HG03064 (cell line): ENCODE measurements at regions not wholly inside any gene's neighbourhood (a gene's known extent, or its start where the extent isn't known, plus 50 kb on each side); places are given as distances from the start of the nearest gene placed in this dataset.
"Not testable (repeated sequence)": the region's sequence is repeated elsewhere in the genome, so short reads cannot be mapped to it uniquely, and the experiment has no call there.

Experiments used
- ATAC-seq: cut with Tn5 transposase; IDR thresholded peaks from one replicate; pipeline ENCODE4 v1.9.1; 2021; ENCODE audit warnings: low read depth; ENCODE audit not compliant: unreplicated experiment

DNA sequence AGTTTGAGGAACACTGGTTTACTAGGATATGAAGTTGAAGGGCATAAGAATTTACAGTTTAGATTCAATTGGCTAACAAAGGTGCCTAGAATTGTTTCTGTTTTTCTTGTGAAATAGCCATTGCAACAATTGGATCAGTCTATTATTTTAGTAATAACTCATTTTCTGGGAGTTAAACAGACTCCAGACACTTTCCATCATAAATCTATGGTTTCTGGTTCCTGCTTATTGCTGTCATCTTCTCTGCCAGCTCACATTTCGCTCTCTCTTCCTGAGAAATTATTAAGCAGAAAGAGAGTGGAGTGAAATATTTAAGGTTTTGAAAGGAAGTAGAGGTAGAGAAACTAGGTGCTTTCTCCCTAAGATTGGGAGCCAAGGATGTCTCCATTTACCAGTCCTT is 165.1 kb upstream of the PRR16 start:
- no peak for ATAC-seq

DNA sequence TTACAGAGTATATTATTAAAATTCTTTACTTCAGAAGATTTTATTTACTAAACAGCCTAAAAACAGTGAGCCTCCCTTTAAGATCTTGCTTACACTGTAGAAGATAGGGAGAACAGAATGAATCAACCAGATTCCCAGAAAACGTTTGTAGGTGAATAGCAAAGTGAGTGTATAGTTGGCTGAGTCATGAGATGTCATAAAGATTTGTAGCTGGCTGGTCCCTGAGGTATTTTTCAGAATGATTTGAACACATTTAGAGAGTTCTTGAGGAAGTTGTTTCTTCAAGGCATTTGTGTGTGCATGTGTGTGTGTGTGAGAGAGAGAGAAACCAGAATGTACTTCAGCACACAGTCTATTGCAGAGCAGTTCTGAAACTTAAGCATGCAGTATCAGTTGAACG is 159.4 kb upstream of the PRR16 start:
- no peak for ATAC-seq

DNA sequence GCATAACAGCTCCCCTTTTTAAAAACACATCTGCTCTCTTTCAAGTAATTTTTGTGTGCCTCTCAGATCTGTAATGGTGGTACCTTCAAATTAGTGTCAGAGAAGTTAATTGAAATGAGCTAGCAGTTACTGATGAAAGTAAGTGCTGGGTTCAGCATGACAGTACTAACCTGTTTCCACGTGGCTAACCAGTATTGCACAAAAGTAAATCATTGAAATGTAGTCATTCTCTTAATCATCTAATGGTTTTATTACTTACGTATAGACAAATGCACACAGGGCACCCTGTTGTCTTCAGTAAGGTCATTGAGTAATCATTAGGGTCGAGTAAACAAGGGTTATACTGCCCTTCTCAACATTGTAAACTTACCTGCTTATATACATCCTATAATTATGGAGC is 157.8 kb upstream of the PRR16 start:
- no peak for ATAC-seq

DNA sequence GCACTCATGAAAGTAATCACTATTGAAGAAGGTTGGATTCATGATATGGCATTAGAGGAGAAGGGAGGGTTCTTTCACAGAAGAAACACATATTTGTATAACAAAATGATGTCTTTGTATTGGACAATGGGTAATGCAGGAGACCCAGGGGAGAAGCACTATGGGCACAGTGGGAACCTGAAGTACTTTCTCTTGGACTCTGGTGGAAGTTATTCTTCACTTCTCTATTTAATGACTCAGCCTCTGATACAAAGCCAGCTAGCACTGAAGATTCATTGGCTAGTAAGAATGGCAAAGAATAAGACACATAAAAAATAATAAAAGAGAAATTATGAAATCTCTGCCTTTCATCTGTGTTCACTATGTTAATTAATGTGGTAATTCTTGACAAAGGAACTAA is 149.9 kb upstream of the PRR16 start:
- no peak for ATAC-seq

DNA sequence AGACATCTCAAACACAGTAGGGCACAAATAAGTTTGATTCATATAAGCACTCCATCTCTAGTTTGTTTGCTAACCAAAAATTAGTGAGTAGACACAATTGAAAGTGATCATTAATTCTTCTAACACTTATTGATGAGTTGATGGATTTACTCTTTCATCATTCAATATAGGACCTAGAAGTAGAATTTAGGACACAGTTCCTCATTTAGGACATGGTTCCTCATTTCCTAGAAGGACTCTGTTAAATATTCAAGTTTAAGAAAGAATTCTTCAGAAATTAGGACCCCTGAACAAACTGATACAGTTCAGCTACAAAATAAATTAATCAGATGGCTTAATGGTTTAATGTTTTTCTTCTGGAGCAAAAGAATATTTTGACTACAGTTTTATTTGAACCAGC is 143.5 kb upstream of the PRR16 start:
- ATAC-seq, result no peak

DNA sequence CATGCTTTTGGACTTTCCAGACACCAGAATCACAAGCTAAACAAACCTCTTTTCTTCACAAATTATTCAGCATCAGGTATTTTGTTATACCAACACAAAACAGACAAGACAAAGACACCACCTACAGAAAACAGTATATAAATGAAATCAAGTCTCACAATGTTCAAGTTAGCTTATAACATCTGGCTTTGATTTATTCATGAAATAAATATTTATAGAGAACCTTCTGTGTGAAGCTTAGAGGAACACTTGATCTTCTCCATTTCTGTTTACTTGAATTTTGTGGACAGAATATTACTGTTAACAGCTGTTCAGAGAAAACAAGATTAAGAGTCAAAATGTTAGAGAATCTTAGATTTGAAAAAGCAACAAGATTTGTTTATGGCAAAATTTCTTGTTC is 137.4 kb upstream of the PRR16 start:
- ATAC-seq, result no peak

DNA sequence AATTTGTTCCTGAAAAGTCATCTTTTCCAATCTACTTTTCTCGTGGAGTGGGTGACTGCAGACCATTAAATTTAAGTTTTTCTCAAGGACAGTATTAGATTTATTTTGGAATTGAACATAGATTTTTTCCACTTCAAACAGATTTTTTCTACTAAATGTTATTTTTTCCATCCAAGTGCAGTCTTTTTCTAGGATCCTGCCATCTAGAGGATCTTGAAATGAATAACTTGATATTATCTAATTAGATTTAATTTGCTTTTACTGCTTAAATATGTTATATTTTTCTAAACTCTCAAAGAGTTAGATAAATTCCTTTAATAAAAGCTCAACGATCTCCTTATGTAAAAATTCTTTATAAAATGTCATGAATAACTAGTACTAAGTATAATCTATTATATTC is 136.9 kb upstream of the PRR16 start:
- no peak for ATAC-seq

DNA sequence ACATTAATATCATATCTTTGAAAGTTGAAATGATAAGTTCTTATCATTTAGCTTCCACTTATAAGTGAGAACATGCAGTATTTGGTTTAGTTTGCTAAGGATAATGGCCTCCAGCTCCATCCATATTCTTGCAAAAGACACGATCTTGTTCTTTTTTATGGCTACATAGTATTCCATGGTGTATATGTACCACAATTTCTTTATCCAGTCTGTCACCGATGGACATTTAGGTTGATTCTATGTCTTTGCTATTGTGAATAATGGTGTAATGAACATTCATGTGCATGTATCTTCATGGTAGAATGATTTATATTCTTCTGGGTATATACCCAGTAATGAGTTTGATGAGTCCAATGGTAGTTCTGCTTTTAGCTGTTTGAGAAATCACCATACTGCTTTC is 135.0 kb upstream of the PRR16 start:
- ATAC-seq, result no peak

DNA sequence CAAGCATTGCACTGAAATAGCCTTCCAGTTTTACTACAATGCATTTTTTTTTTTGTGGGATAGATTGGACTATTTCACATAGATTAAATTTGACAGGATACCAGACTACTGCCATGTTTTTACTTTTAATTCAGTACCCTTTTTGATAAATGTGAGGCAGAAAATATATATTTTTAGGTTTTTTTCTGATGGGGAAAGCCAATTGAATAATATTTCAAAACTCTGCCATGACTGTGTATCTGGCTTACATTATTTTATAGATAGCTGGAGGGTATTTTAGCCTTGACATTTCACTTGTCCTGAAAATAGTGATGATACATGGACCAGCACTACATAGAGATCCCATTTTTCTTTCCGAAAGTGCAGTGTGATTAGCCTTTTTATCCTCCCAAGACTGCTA is 133.5 kb upstream of the PRR16 start:
- no peak for ATAC-seq

DNA sequence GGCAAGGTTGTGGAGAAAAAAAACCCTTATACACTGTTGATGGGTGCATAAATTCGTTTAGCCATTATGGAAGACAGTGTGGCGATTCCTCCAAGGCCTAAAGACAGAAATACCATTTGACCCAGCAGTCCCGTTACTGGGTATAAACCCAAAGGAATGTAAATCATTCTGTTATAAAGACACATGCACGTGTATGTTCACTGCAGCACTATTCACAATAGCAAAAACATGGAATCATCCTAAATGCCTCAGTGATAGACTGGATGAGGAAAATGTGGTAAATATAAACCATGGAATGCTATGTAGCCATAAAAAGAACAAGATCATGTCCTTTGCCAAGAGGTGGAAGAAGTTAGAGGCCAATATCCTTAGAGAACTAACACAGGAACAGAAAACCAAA is 119.9 kb upstream of the PRR16 start:
- no peak for ATAC-seq

DNA sequence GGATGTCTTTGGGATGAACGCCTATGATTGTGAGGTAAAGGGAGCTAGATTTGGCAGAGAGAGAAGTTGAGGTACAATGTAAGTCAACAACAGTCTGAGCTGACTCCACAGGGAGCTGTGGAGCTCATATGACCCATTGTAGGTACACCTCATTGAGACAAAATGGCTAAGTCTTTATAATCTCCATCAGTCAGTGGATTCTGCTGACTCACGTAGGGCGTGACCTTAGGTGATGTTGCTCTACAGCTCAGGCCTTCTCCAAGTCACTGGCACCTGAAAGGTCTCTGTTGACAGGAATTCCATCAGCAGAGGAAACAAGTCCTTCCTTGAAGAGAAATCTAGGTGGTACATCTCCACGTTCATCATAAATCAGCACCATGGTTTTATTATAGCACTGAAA is 118.2 kb upstream of the PRR16 start:
- ATAC-seq, result no peak

DNA sequence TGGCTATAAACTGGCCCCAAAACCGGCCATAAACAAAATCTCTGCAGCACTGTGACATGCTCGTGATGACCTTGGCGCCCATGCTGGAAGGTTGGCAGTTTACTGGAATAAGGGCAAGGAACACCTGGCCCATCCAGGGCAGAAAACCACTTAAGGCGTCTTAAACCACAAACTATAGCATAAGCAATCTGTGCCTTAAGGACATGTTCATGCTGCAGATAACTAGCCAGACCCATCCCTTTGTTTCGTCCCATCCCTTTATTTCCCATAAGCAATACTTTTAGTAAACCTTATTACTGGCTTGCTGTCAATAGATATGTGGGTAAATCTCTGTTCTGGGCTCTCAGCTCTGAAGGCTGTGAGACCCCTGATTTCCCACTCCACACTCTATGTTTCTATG is 113.0 kb upstream of the PRR16 start:
- ATAC-seq, result not testable (repeated sequence)

DNA sequence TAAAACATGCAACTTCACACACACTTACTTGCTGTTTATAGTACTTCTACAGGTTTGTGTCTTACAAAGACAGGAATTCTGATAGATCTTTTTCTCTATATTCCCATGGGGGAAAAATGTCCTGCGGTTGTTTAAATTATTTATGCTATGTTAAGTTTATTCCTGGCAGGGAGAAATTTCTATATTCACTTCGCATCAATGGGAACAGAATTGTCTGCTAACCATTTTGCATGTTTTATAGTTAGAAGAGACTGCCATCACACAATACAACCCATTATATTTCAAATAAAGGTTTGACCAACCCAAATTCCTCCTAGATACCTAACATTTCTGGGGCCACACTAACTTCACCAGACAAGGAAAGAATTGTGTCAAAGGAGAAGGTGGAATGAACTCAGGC is 110.0 kb upstream of the PRR16 start:
- no peak for ATAC-seq

DNA sequence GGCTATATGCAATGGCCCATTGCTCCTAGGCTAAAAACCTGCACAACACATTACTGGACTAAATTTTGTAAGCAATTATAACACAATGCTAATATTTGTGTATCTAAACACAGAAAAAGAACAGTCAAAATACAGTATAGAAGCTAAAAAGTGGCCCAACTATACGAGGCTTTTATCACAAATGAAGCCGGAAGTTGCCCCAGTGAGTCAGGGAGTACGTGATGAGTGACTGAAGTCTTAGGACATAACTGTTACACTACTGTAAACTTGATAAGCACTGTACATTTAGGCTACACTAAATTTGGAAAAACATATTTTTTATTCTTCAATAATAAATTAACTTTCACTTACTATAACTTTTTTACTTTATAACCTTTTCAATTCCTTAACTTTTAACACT is 105.2 kb upstream of the PRR16 start:
- ATAC-seq, result no peak

DNA sequence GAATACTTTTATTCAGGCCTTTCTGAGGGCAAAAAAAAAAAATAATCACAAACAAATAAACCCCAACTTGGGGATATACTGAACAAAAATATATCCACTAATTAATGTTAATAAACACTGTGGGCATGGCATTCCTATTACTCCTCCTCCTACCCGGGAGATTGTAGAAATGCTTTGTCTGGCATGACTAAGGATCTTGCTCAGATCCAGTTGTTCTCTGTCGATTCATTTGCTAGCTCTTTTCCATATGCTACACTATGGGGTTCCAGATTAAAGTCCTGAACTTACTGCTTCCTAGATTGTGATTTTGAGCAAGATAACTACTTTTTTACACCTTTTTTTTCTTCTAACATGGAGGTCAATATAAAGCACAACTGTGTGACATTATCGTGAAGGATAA is 102.2 kb upstream of the PRR16 start:
- ATAC-seq, result no peak

DNA sequence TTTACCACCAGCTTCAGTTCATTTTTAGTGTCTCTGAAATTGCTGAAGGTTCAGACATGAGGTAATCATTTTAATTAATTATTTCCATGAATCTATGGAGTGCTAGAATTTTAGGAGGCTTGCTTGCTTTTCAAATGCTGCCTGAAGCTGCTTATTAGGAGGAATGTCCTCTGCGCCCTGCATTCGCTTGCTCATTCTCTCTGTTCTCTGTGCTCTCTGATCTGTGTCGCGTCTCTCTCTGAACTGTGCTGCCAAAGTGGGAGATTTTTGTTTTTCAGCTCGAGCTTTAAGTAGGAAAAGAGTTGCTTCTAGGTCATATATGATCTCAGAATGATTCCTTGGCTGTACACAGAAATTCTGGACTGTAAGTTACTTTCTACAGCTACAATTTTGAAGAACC is 101.7 kb upstream of the PRR16 start:
- no peak for ATAC-seq

DNA sequence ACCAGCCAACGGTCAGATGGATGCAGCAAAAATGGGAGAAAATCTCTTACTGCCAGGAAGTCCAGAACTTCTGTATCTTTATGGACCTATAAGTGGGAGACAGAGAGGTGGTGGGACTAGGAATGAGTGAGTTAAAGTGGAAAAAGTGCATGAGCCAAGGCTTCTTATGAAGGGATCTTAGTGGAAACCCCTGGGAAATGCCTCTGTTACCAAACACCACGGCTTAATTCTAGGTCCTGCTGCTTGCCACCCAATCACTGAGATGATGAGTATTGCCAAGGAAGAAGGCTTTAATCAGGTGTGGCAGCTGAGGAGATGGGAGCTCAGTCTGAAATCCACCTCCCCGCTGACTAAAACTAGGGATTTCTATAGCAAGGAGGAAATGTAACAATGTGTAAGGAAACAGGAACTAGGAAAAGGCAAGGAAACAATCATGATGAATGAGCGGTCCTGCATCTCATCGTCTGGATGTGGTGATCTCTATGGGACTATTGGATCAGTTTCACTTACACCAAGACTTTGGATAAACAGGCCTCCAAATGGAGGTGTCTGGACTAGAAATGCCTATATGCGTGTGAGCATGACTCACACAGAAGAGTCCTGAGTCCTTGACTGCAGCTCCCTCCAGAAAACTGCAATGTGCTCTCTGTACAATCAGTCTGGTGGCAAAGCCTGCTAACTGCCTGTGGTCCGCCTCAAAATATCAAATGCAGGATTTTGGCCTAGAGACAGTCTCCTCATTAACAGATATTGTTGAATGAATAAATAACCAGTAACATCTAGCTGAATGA is 98.2 kb upstream of the PRR16 start:
- no peak for ATAC-seq

DNA sequence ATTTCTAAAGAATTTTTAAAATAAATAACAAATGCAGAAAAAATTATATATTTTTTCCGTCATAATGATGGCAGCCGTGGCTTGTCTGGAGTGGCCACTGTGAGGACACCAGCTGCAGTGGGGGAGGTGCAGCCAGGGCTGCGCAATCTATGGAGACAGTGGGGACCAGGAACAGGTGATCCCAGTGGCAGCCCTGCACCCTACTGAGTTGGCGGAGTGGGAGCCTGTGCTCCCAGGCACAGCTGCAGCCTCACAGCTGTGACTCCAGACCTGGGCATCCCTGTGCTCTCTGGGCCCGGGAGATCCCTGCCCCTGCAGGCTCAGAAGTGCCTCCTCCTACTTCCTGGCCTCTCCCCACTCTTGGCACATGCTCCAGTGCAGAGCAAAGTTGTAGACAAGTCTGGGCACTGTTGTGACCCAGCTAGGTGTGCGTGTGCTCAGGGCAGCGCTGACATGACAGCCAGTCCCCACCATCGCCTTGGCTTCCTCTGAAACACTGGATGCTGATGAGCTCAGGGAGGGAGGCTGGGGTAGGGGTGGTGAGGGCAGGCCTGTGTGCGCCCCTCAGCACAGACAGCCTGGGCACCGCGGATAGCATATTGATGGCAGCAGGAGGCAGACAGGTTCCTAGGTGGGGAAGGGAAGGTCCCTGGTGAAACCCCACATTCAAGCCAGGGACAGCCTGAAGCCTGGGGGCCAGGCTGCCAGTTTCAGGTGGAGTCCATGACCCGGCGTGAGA is 96.0 kb upstream of the PRR16 start:
- no peak for ATAC-seq

DNA sequence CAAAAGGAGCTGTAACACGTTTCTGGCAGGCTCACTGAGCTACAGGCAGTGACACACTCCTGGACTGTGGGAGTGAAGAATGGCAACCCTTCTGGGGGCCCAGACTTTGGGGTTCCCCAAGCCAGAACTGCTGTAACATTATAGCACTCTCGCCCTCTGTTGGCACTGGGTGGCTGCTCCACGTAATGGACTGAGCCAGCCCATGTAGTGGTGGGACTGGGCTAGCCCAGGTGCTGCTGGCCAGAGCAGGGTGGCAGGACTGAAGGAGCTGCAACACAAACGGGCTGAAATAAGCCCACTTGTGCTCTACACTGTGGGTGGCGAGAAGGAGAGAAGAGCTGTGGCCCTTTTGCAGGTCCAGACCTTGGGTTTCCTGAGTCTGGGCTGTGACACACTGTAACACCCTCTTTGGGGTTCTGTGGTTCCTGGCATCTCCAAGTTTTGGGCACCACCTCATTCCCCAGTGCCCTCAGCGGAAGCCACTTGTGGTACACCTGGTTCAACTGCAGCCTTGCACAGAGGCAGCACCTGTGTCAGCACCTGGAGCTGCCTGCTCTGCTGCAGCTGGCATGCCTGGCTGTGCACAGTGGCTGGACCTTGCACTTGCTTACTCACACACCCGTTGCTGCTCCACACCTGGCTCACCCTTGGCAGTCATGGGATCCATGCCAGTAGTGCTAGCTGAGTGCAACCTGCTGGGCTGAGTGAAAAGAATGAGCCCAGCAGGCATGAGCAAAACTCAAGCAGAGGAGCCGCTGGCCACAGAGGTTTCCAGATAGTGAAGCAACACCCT is 95.0 kb upstream of the PRR16 start:
- ATAC-seq, result no peak

DNA sequence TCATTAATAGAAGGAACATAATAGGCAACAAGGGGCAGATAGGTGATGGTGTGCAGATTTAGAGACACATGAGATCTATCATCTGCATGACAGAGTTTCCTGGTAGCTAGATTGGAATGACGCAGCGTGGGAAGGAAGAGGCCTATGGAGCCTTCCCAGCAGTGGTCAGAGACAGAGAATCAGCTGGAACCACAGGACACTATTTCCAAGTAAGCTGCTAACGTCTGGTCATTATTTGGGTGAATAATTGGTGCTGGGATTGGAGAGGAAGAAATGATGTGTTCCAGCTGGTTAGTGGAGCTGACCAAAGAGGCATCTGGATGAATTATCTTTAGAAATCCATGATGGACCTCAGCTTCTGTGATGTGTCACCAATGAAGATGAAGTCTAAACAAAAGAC is 91.2 kb upstream of the PRR16 start:
- no peak for ATAC-seq

DNA sequence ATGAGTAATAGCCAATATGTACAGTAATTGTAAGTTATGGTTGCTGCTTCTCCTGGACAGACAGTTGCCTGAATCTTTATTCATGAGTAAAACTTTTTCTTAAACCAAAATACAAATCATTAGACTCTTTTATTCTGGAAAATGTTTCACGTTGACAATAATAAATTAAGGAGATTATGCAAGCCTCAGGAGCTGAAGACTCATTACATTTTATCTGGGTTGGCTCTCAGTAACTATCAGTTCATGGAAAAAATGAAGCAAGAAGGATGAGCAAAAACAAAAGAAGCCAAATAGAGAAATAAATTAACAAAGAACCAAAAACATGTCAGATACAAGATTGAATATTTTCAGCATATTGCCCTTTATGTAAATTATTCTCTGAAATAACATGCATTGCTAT is 88.9 kb upstream of the PRR16 start:
- ATAC-seq, result no peak

DNA sequence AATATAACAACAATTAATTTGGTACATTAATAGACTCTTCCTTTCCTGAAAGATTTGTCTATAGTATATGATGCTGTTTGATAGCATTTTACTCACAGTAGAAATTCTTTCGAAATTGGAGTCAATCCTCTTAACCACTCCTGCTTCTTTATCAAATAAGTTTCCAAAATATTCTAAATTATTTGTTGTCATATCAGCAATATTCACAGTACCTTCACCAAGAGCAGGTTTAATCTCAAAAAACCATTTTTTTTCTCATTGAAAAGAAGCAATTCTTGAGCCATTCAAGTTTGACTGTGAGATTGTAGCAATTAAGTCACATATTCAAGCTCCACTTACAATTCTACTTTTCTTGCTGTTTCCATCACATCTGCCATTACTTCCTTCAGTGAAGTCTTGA is 83.5 kb upstream of the PRR16 start:
- ATAC-seq, result no peak
